ENCODE measurements at regions not wholly inside any gene's neighbourhood (a gene's known extent, or its start where the extent isn't known, plus 50 kb on each side); places are given as distances from the start of the nearest gene placed in this dataset.

DNA sequence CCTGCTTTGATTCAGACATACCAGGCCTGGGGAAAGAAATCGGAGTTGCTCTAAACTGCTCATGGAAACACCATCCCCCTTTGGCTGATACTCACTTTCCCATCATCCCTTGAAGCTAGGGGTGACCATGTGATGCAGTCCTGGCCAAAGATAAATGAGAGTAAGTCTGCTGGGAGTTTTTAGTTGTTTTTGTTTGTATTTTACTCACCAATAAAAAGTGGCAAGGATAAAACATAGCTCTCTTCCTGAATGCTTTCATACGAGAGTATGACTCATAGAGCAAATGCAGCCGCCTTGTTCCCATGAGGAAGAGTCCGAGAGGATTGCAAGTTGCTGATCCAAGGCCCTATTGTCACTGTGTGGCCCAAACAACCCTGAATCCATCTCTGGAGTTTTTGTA is 126.4 kb upstream of the TMEM132C start:
- TF ChIP-seq MYBL2 (CRISPR knock-in tag; IDR thresholded peaks at IDR 0.05) (no peak), SOX15 (CRISPR knock-in tag; IDR thresholded peaks at IDR 0.05) (no peak), ZNF396 (CRISPR knock-in tag; IDR thresholded peaks at IDR 0.05; ENCODE audit: borderline replicate concordance) (no peak), JUN (CRISPR knock-in tag; IDR thresholded peaks at IDR 0.05) (no peak), FOXJ3 (CRISPR knock-in tag; IDR thresholded peaks at IDR 0.05; ENCODE audit: borderline replicate concordance) (no peak), KAT7 (CRISPR knock-in tag; IDR thresholded peaks at IDR 0.05; ENCODE audit: borderline replicate concordance) (no peak), NR3C1 (CRISPR knock-in tag; conservative IDR thresholded peaks at IDR 0.05; ENCODE audit: low read depth) (no peak), GRHL2 (CRISPR knock-in tag; IDR thresholded peaks at IDR 0.05; ENCODE audit: insufficient replicate concordance, severe bottlenecking) (no peak), HMGA2 (CRISPR knock-in tag; IDR thresholded peaks at IDR 0.05) (no peak), TEAD1 (CRISPR knock-in tag; IDR thresholded peaks at IDR 0.05) (no peak), NR1H2 (CRISPR knock-in tag; IDR thresholded peaks at IDR 0.05) (no peak), E2F5 (CRISPR knock-in tag; IDR thresholded peaks at IDR 0.05) (no peak), ZNF416 (CRISPR knock-in tag; IDR thresholded peaks at IDR 0.05) (no peak), ZNF232 (CRISPR knock-in tag; IDR thresholded peaks at IDR 0.05) (no peak), RORB (CRISPR knock-in tag; IDR thresholded peaks at IDR 0.05) (no peak), GABPB1 (CRISPR knock-in tag; IDR thresholded peaks at IDR 0.05) (no peak)
- TF ChIP-seq, protein P1, sequence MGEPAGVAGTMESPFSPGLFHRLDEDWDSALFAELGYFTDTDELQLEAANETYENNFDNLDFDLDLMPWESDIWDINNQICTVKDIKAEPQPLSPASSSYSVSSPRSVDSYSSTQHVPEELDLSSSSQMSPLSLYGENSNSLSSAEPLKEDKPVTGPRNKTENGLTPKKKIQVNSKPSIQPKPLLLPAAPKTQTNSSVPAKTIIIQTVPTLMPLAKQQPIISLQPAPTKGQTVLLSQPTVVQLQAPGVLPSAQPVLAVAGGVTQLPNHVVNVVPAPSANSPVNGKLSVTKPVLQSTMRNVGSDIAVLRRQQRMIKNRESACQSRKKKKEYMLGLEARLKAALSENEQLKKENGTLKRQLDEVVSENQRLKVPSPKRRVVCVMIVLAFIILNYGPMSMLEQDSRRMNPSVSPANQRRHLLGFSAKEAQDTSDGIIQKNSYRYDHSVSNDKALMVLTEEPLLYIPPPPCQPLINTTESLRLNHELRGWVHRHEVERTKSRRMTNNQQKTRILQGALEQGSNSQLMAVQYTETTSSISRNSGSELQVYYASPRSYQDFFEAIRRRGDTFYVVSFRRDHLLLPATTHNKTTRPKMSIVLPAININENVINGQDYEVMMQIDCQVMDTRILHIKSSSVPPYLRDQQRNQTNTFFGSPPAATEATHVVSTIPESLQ (CRISPR knock-in tag; IDR thresholded peaks at IDR 0.05), result no peak
- DNase-seq (ENCODE audit: low spot score), result no peak
- ChIA-PET POLR2A (no interaction called here), CTCF (no interaction called here)
- H3K4me3 Mint-ChIP-seq, result no peak overlapping the region
- peaks cover 85% of the 10 kb centered on the region for H3K9me3 Mint-ChIP-seq
- no peaks in the 10 kb centered on the region for H3K4me1 Mint-ChIP-seq
- peaks cover 6% of the 10 kb centered on the region; the same call in 1 of the 2 replicates for H3K27me3 Mint-ChIP-seq (ENCODE audit: low read depth)
- peaks cover 79% of the 10 kb centered on the region for H3K36me3 Mint-ChIP-seq
- H3K27ac Mint-ChIP-seq, result no peak overlapping the region
- ATAC-seq, result no peak

DNA sequence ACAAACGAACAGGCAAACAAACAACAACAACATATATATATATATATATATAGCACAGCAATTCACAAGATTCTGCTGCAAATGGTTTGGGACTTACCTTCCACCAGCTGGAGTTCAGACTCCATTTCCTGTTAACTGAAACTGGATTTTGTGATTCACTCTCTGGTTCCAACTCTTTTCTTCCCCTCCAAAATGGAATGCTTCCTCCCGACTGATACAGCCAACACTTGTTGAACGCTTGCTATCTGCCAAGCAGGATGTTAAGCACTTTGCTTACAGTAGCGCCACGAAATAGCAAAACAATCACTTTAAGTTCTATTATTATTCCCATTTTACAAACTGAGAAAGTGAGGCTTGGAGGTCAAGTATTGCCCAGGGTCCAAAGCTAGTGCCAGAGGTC is 116.0 kb upstream of the TMEM132C start:
- no peak for DNase-seq (ENCODE audit: low spot score)
- CTCF ChIA-PET, result no interaction called here
- no peak for ATAC-seq
- no peak overlapping the region for H3K4me3 Mint-ChIP-seq
- no peaks in the 10 kb centered on the region for H3K4me1 Mint-ChIP-seq
- peaks cover 3% of the 10 kb centered on the region; the same call in 1 of the 2 replicates for H3K27me3 Mint-ChIP-seq (ENCODE audit: low read depth)
- peaks cover 77% of the 10 kb centered on the region for H3K36me3 Mint-ChIP-seq
- POLR2A ChIA-PET, result no interaction called here
- no peak overlapping the region for H3K27ac Mint-ChIP-seq
- H3K9me3 Mint-ChIP-seq, result peaks cover 83% of the 10 kb centered on the region
- TF ChIP-seq NR1H2 (CRISPR knock-in tag; IDR thresholded peaks at IDR 0.05) (no peak), CBFB (CRISPR knock-in tag; IDR thresholded peaks at IDR 0.05; ENCODE audit: low read depth) (no peak)

- ATAC-seq (no peak), DNase-seq (ENCODE audit: low spot score) (no peak)
- POLR2A ChIA-PET, result no interaction called here
- no peaks in the 10 kb centered on the region for H3K4me1 Mint-ChIP-seq
- H3K27me3 Mint-ChIP-seq (ENCODE audit: low read depth), result peaks cover 6% of the 10 kb centered on the region
- H3K27ac Mint-ChIP-seq, result no peak overlapping the region
- H3K4me3 Mint-ChIP-seq, result no peak overlapping the region
- peaks cover 80% of the 10 kb centered on the region for H3K36me3 Mint-ChIP-seq
- H3K9me3 Mint-ChIP-seq, result peaks cover 91% of the 10 kb centered on the region
- CTCF ChIA-PET, result no interaction called here
- TF ChIP-seq, protein P2, sequence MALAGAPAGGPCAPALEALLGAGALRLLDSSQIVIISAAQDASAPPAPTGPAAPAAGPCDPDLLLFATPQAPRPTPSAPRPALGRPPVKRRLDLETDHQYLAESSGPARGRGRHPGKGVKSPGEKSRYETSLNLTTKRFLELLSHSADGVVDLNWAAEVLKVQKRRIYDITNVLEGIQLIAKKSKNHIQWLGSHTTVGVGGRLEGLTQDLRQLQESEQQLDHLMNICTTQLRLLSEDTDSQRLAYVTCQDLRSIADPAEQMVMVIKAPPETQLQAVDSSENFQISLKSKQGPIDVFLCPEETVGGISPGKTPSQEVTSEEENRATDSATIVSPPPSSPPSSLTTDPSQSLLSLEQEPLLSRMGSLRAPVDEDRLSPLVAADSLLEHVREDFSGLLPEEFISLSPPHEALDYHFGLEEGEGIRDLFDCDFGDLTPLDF (CRISPR knock-in tag; IDR thresholded peaks at IDR 0.05), result no peak
- no peak for TF ChIP-seq ARID4B (CRISPR knock-in tag; IDR thresholded peaks at IDR 0.05; ENCODE audit: borderline replicate concordance)
- TF ChIP-seq ZSCAN18 (CRISPR knock-in tag; IDR thresholded peaks at IDR 0.05), result no peak
- no peak for TF ChIP-seq JUN (CRISPR knock-in tag; IDR thresholded peaks at IDR 0.05)
- TF ChIP-seq TP53 (CRISPR knock-in tag; IDR thresholded peaks at IDR 0.05), result no peak
- no peak for TF ChIP-seq FOXP4 (CRISPR knock-in tag; IDR thresholded peaks at IDR 0.05)
Measured at GRCh38 chr12:128155571-128155970, 111.4 kb upstream of the TMEM132C start.
